Hematopoietic multipotent progenitor cell treated with erythropoietin and hydrocortisone succinate and interleukin-3 and kit ligand, for 17 days (in vitro differentiated cells): ENCODE measurements at regions not wholly inside any gene's neighbourhood (a gene's known extent, or its start where the extent isn't known, plus 50 kb on each side); places are given as distances from the start of the nearest gene placed in this dataset.

Source experiments
- DNase-seq: peaks from one replicate; pipeline ENCODE4 v3.0.0-alpha.2; 2015; ENCODE audit warnings: low spot score

DNA sequence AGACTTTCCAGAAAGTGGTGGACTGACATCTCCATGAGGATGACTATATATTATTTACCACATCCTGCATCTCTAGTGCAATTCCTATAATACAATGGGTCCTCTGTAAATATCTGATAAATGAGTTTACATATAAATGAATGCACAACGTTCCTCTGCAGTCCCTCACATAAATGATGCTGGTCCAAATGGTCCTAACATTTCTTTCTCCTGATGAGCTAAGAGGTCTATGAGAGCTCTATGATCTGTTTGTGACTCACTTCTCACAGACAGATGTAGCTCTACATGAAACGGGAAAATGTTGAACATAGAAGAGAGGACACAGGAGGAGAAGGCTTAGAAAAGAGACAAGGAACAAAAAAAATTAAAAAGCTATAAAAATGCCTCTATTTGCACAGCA, 201.2 kb upstream of the PIK3C3 start:
- DNase-seq: no peak

DNA sequence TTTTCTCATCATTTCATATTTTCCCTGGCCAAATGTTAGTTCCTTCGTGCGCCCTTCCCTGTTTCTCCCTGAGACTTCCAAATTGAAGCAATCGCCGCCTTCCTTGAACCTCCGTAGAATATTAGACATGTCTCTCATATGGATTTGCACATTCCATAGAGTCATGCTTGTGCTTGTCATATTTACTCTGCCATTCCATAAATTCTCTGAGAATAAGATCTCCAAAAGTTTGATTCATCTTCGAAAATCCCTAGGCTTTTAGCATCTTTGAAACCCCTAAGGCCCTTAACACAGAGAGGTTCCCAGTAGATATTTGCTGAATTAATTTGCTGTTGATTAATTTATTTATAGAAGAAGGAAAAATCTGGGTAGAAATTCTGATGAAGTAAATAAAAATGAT, 202.2 kb upstream of the PIK3C3 start:
- DNase-seq: no peak

DNA sequence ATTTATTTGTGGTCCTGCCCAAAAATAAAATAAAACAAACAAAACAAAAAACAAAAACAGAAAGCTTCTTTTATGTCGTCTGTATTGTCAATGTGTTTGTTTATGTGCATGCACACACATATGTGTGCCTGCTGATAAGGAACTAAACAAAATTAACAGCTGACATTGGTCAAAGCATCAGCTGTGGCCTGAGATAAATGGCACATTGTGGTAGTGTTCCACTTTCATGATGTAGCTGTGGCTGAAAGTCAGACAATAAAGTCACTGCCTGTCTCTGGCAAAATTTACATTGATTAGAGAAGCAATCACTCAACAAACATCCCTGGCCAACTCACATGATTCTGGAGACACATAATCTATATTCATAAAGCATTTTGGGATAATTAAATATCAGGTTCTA, 203.4 kb upstream of the PIK3C3 start:
- no peak for DNase-seq

DNA sequence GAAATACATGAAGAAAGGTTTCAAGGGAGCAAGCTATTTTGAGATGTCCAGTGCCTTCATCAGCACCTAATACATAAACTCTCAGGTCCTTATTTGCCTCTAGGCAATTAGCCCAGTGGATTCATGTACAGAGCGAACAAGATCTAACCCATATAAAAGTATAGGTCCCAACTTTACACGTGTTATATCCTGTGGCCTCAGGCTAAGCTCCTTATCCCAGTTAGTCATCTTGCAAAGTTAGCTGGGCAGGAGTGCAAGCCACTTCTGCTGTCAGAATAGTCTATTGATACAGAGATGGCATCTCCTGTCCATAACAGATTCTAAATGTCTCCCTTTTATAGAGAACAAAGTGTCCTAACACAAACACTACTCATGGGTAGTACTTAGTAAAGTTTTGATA, 203.9 kb upstream of the PIK3C3 start:
- DNase-seq: no peak

DNA sequence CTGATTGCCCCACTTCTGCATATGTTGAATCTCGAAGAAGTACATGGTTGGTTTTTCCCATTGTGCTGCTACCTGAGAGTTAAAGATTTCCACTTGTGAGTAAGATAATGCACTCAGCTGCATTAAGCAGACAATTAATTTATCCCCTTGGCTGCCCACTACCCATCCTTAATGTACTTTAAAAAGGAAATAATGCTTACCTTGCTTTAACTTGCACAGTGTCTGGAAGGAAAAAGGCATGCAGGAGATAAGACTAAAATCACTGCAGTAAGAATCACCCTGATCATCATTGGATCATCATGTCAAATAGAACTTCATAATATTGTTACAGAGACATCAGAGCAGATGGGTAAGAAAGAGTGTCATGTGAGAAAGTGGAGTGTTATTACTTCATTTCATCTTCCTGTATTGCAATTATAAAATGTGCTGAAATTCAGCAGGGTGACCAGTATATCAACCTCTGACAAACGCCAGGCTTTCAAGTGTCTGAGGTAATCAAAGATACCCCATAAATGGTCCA, 207.3 kb upstream of the PIK3C3 start:
- DNase-seq: no peak

DNA sequence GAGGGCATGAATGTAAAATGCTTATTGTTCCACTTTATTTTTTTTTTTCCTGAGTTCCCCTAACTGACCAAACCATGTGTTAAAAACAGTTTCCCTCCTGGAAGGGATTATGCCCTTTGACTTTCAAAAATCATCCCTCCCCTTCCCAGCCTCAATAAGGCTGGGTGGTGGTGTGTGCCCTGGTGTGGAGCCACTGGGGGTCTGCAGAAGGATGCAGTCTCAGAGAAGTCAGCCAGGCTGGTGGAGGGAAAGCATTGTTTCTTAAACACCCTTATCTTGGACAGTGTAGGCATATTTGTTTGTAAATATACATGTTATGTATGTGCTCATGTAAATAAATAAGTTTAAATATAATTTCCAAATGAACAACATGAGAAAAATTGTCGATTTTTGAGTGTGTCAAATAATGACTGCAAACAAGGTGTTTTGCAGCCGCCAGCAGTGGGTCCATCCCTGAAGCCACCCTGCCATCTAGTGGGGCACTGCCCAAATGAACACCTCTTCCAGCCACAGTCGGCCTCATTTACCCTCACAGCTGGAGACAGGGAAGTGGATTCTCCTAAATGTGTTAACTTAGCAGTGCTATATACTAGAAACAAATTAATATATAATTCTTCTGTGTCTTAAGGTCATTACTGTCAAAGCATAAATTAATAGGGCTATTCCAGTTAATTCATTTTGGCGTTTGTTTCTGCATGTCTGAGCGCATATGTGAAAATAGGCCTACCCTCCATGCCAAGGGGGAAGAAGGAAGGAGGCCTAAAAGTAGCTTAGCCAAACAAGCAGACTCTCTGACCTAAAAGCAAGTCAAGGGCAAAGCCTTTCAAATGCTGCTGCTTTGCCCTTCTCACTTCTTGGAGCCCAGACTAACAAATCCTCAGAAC, 209.6 kb upstream of the PIK3C3 start:
- DNase-seq: no peak

DNA sequence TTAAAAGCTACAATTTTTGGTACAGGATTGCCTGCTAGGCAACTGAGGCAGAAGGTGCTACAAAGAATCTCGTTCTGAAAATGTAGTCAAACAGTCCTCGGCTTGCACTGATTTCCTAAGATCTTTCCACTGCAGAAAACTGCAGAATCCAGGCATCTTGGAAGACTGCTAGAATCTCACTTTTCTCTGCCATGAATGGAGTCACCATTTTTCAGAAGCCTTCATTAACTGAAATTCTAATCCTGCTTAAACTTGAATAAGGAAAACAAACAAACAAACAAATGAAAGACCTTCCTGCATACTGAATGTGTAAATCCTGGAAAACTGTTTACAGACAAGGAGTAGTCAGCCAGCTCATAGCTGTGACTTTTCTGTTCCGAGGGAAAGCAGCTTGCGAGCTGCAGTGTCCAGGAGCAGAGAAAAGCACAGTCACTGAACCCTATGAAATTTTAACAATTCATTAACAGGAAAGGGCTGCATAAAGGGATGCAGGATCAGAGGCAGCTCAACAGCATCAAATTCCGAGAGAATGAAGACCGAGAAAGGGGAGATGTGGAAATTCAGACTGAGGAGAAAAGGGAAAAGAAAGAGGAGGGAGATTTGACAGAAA, 210.5 kb upstream of the PIK3C3 start:
- DNase-seq: no peak

DNA sequence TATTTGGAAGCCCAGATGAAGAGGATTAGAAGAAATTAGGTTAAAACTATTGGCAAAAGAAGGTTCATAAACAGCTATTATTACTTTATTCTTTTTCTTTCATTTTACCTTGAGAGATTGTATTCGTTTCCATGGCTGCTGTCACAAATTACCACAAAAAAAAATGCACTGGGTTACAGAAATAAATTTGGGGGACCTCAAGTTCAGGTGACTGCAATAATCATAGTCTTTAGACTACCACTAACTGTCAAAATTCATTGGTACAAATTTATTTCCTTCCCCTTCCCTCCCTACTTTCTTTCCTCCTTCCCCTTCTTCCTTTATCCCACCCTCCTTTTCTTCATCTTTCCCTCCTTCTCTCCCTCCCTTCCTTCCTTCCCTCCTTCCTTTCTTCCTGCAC, 217.8 kb upstream of the PIK3C3 start:
- no peak for DNase-seq

DNA sequence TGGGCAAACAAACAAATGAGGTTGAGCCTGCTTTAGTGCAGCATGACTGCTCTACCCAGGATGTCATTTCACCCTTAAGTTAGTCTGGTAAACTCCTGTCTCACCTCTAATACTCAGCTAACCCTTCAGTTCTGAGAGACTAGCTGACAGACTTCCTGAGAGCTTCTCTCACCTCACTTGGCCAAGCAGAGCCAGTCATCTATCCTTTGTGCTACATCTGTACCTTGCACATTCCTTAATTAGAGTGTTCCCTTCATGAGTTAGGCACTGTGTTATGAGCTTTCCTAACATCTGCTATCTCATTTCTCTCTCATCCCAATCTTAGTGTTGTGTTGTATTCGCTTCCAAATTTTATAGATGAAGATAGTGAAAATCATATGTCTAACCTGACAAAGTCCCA, 220.1 kb upstream of the PIK3C3 start:
- no peak for DNase-seq

DNA sequence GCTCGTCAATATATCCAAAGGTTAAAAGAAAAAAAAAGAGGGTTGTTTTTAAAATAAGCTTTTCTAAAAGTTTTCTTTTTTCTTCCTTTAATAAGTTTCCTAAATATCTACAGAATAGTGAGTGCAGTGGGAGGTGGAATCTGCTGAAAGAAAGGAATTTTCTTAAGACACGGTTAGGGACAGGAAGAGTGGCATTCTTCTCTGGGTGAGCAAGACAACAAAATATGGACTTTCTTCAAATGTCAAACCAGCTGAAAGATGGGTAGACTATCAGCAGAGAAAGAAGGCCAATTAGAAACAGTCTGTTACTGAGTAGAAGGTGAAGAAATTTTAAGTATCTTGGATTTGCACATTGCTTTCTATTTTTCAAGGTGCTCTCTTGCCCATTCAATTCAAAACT, 222.7 kb upstream of the PIK3C3 start:
- no peak for DNase-seq

DNA sequence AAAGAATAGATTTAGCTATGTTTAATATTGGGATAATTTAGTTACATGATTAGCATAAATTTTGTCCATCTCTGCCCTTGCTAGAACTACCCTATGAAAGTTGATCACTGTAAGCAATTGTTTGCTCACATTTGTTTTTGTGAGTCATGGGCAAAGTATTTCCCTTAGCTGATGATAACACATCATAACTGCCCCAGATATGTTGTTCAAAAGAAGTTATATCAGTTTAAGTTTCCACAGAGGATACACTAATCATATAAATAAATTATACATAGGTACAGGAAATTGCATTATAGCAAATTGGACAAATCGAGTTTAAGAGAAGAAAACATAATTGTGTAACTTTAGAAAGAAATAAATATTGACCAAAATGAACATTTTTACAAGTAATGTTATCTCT, 223.2 kb upstream of the PIK3C3 start:
- no peak for DNase-seq

DNA sequence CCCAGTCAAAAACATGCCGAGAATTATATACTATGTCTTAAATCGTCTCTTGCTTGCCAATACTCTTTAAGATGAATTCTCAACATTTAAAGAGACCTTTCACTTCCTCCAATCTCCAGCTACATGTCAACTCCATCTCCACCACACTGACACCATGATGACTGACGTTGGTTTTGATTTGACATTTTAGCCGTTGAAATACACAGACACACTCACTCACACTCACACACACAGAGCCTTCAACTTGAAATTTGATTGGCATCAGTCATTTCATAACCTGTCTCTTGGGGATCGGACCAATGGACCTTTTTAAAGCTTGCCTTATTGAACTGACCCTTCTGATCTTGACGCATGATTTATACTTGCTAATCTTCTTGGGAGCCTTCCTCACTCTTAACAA, 230.8 kb upstream of the PIK3C3 start:
- DNase-seq: no peak

DNA sequence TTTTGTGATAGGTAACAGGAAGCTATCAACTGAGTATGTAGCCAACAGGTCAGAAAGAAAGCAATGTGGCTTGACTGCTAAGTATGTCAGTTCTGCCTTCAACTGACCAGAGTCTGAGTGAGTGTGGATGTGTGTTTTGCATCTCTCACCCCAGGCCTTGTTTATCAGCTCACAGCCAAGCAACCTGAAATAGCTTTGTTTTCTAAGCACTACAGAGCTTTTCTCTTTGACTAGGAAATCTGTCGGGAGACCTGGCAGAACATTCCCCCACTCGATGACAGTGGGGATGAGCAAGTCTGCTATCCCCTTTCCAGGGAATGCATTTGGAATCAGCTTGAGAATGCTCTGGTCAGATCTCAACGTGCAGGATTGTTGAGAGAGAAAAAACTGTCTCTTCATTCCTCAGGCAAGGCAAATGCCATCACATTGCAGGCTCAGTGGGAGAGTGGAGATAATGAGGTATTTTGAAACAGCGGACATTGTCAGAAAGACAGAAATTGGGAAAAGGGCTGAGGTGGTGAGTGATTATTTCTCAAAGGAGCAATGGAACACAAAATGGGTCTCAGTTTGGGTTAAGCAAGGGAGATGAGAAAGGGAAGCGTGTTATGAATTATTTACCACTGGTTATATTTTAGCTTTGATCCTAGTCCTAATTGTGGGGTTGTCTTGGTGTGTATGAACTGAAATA, 233.8 kb upstream of the PIK3C3 start:
- no peak for DNase-seq

DNA sequence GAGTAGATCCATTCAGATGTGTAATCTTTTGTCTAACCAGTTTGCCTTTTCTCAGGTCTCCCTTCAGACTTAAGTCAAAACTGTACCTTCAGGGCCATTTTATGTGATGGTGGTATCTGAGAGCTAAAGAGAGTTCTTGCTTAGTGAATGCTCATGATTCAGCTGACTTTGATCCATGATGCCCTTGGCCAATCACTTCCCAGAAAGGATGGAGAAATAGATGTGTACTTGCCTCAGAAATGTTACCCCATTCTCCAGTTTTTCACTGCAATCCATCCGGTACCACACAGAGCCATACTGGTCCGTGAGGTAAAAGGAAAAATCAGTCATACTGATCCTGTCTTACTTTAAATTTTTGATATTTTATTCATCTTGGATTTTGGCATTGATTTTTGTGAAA, 234.8 kb upstream of the PIK3C3 start:
- no peak for DNase-seq

DNA sequence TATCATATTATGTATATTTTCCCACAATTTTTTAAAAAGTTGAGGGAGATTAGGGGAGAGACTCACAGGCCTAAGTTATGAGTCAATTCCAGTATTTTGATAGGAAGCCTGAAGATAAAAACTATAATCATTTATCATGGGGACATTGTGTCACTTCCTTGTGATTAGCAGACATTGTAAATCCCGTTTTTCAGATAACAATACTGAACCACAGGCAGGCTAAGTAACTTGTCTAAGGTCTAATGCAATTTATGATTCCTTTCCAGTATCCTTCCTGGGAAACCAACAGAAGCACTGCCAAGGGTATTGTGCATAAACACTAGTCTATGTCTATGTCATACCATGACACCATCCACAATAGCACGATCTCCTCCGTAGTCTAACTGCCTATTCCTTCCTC, 235.2 kb upstream of the PIK3C3 start:
- no peak for DNase-seq

DNA sequence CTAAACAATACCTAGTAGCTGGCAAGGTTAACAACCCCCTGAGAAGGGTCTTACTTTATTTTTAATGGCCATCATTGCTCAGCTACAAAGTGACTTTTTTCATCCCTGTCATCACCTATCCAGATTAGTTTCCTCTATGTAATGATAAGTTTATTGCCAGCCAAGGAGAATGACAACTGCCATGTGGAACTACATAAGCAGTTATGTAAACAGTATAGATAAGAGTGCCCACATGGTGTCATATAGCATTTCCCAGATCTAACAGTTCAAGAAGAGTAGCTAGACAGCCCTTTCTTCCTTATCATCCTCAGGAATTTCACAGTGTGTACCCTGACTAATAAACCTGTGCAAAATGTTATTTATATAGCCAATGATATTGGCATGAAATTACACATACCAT, 240.2 kb upstream of the PIK3C3 start:
- no peak for DNase-seq

DNA sequence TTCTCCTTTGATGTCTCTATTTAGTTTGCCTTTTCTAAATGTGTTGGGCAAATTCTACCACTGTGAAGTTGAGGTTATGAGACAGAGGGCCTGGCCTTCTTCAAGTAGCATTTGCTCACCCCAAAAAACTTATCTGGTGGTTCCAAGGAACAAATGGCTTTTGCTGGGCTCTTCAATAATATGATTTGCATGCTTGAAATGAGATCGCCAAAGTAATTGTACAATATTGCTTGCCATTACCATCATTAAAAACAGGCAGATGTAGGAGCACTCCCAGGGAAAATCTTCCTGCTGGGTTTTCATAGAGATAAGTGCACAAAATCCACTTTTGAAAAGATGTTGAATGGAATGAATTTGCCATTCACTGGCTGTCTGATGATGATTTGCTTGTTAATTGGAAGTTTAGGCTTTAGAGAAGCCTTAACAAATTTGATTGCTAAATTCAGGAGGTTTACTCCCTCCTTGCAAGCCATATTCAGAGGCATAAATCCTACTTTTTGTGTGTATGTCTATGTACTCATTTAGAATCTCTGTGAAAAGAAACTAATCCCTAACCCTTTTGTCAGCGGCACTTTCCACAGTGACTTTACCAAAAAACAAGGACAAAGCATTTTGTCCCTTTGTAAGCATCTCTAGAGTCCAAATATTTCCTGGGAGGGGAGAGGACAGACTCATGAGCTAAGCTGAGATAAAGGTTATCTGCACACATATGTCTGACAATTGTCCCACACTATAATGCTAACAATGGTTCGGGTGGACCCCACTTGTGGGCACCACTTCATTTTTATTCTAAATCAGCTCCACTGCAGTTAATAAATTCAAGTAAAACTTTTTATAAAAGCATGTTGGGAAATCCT, 240.8 kb upstream of the PIK3C3 start:
- no peak for DNase-seq

DNA sequence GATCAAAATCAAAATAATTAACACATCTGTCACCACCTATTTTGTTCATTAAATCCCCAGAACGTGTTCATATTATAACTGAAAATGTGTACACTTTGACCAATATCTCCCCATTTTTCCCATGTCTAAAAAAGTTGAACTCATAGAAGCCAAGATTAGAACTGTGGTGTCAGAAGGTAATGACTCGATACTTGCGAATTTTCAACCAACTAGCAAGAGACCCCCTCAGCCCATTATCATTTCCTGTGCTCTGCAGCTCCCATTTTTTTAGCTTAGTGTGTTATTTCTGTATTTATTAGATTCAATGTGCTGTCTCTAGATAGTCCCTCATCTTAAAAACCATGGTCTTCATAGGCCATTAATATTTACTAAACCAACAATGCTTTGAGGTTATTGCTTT, 248.7 kb upstream of the PIK3C3 start:
- no peak for DNase-seq

DNA sequence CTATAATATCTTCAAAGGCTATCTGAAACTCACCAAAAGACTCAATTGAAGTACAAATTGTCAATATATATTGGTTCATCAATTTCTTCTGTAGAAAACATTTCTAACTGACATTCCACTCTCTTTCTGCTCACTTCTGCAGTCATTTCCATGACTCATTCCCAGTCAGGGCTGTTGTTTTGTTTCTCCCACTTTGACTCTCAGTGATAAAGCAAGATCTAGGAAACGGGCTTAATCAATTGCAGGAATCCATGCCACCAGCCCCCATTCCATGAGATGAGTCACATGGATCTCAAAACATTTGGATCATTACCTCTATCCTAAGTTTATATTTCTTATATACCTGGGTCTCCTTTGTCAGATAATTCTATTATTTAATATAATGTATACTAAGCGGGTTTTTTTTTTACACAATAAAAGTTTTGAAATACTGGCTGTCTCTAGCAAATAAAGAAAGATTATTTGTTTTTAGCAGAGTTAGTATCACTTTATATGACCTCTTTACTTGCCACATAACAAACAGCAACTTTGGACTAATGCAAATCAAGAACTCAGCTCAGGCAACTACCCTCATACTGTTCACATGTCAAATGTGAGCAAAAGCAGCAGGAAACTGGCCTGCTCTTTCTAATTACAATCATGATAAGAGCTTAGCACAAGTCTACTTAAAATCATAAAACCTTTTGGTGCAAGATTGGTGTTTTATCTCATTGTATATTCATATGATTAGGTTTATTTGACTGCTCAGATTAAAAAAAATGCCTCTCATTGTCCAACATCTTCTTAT, 251.1 kb upstream of the PIK3C3 start:
- DNase-seq: no peak

DNA sequence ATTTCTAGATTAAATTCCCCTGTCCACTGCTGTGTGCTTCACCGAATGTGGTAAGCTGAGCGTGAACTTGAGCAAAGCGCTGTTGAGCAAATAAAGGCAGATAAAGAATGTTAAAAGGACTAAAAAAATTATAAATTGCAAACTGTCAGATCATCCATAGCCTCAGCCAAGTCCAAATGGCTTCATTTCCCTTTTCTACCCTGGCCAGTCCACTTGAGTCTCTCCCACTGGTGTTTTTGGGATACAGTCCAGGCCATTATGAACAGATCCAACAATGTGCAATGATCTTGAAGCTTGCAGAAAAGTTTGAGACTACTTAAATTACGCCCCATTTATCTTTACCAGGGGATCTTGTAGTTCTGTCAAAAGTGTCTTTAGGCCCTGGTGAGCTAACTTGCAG, 254.6 kb upstream of the PIK3C3 start:
- DNase-seq: no peak

DNA sequence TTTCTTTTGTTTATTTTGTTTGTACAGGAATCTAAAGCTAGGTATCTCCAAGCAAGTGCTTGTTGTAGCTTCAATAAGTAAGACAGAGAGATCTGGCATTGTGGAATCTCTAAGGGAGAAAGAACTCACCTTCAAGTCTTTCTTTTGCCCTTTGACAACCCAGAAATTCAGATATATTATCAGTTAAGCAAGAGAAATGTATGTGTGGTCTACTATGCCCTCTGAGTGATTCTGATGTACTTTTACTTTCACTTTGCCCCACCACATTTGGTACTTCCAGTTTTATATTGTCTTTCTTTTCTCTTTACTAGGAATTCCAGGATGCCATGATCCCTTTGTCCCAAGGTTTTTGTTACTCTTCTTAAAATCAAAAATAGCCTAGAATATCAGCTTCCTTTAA, 259.6 kb upstream of the PIK3C3 start:
- no peak for DNase-seq
